Caco-2 (cell line): ENCODE measurements at regions not wholly inside any gene's neighbourhood (a gene's known extent, or its start where the extent isn't known, plus 50 kb on each side); places are given as distances from the start of the nearest gene placed in this dataset.

Source experiments
- BruUV-seq: library from RNA; stranded (reverse); fragments of 400-500 nt; replicated peaks from 2 replicates; lab custom pipeline; 2021; lab: Mats Ljungman, UMichigan
- CTCF ChIA-PET: fragments of 300-600 bp; sonication (Branson Sonifier 250); formaldehyde crosslinking; loops from one replicate; lab custom pipeline; 2022; ENCODE audit warnings: antibody characterized with exemption; lab: Charles Lee
- POLR2A ChIA-PET: fragments of 300-600 bp; sonication (Branson Sonifier 250); formaldehyde crosslinking; loops from one replicate; lab custom pipeline; 2022; ENCODE audit warnings: antibody characterized with exemption; lab: Charles Lee
- DNase-seq, 2 experiments: peaks; one replicate each; pipeline versions ENCODE4 v3.0.0 to v3.0.0-alpha.2; 2020 to 2022
- H3K27me3 ChIP-seq: replicated peaks from 2 replicates; pipeline ENCODE4 v1.6.0; 2011; ENCODE audit warnings: low read length; ENCODE audit not compliant: control insufficient read depth, insufficient read depth
- H3K36me3 ChIP-seq: 2 replicates; pipeline ENCODE4 v1.5.1; 2011; ENCODE audit warnings: low read length; ENCODE audit not compliant: control insufficient read depth, insufficient read depth
- H3K4me1 ChIP-seq: fragments of 250-450 bp; sonication (Bioruptor Pico); 2 replicates; pipeline ENCODE4 v1.5.1; 2020; ENCODE audit warnings: mild to moderate bottlenecking
- H3K4me3 ChIP-seq: 2 replicates; pipeline ENCODE4 v1.5.1; 2011; ENCODE audit warnings: low read depth, mild to moderate bottlenecking, control low read depth, low read length
- H3K9me3 ChIP-seq: fragments of 250-450 bp; sonication (Bioruptor Pico); 2 replicates; pipeline ENCODE4 v1.5.1; 2020; ENCODE audit warnings: mild to moderate bottlenecking, moderate library complexity
- H3K27ac Mint-ChIP-seq: one replicate; pipeline ENCODE4 v1.8.0; 2022; ENCODE audit warnings: mixed read lengths; ENCODE audit not compliant: unreplicated experiment
- H3K27me3 Mint-ChIP-seq: one replicate; pipeline ENCODE4 v1.8.0; 2022; ENCODE audit warnings: mixed read lengths; ENCODE audit not compliant: insufficient read depth, unreplicated experiment
- H3K36me3 Mint-ChIP-seq: one replicate; pipeline ENCODE4 v1.8.0; 2022; ENCODE audit warnings: mild to moderate bottlenecking, mixed read lengths; ENCODE audit not compliant: insufficient read depth, unreplicated experiment
- H3K4me1 Mint-ChIP-seq: one replicate; pipeline ENCODE4 v1.8.0; 2022; ENCODE audit warnings: low read depth, mixed read lengths; ENCODE audit not compliant: unreplicated experiment
- H3K4me3 Mint-ChIP-seq: one replicate; pipeline ENCODE4 v1.8.0; 2022; ENCODE audit warnings: mild to moderate bottlenecking, moderate library complexity, mixed read lengths; ENCODE audit not compliant: unreplicated experiment
- H3K9me3 Mint-ChIP-seq: one replicate; pipeline ENCODE4 v1.8.0; 2022; ENCODE audit warnings: mixed read lengths; ENCODE audit not compliant: unreplicated experiment
- intact Hi-C: fragments of 100-400 bp; cut with micrococcal nuclease; formaldehyde crosslinking; loops from one replicate; pipeline ENCODE4 v1.10.0; 2022; ENCODE audit not compliant: unreplicated experiment
- TF ChIP-seq, protein P1 (sequence below), 2 experiments: fragments of 200-600 bp in 1 of 2; IDR thresholded peaks; 1 replicate in 1 of 2; 2 replicates in 1 of 2; pipeline versions ENCODE4 v1.5.1 to v1.8.0; 2011 to 2022; ENCODE audit warnings: antibody characterized with exemption in 1 of 2, control low read depth in 1 of 2, inconsistent platforms in 1 of 2, low read depth in 1 of 2, low read length in 1 of 2, mild to moderate bottlenecking in 1 of 2, moderate library complexity in 1 of 2; ENCODE audit not compliant: insufficient read depth in 1 of 2, severe bottlenecking in 1 of 2, unreplicated experiment in 1 of 2

DNA sequence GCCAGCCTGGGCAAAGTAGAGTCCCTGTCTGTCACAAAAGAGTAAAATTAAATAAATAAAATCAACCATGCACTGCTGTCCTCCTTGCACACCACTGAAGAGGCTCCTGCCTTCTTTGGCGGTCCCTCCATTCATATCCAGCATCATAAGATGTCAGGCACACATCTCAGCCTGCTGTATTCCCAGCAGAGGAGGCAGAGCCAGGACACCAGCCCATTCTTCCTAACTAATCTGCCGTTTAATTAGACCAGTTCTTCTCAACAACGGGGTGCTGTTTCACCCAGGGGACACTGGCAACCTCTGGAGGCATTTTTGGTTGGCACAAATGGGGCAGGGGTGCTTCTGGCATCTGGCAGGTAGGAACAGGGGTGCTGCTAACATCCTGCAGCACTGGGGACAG lies 119.7 kb downstream of the ETS2 start:
- Mint-ChIP-seq H3K27ac (no peak overlapping the region), H3K9me3 (peaks cover 14% of the 10 kb centered on the region), H3K27me3 (no peaks in the 10 kb centered on the region), H3K4me1 (peaks cover 13% of the 10 kb centered on the region), H3K4me3 (no peak overlapping the region), H3K36me3 (no peaks in the 10 kb centered on the region)
- BruUV-seq, result no TSS peak
- Histone ChIP-seq H3K4me1 (peaks cover 18% of the 10 kb centered on the region), H3K9me3 (peaks cover 5% of the 10 kb centered on the region; the same call in 1 of the 2 replicates), H3K4me3 (no peak overlapping the region), H3K36me3 (no peaks in the 10 kb centered on the region), H3K27me3 (no peaks in the 10 kb centered on the region)
- no peak for DNase-seq
- intact Hi-C loops, result no loop called here
- POLR2A ChIA-PET, result no interaction called here
- CTCF ChIA-PET, result interaction anchor here (0.6 to 1.0 kb wide), 2 partner anchors 11 to 32 kb away, joined by 3 read pairs; no protein-coding TSS in a partner anchor
- TF ChIP-seq, protein P1, sequence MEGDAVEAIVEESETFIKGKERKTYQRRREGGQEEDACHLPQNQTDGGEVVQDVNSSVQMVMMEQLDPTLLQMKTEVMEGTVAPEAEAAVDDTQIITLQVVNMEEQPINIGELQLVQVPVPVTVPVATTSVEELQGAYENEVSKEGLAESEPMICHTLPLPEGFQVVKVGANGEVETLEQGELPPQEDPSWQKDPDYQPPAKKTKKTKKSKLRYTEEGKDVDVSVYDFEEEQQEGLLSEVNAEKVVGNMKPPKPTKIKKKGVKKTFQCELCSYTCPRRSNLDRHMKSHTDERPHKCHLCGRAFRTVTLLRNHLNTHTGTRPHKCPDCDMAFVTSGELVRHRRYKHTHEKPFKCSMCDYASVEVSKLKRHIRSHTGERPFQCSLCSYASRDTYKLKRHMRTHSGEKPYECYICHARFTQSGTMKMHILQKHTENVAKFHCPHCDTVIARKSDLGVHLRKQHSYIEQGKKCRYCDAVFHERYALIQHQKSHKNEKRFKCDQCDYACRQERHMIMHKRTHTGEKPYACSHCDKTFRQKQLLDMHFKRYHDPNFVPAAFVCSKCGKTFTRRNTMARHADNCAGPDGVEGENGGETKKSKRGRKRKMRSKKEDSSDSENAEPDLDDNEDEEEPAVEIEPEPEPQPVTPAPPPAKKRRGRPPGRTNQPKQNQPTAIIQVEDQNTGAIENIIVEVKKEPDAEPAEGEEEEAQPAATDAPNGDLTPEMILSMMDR (IDR thresholded peaks at IDR 0.05; ENCODE audit: insufficient read depth in 1 of 2, low read depth in 1 of 2, low read length in 1 of 2, severe bottlenecking in 1 of 2, unreplicated experiment in 1 of 2), result no peak

- no peak overlapping the region for H3K27ac Mint-ChIP-seq
- DNase-seq, result no peak
- peaks cover 5% of the 10 kb centered on the region; the same call in 1 of the 2 replicates for H3K9me3 ChIP-seq
- H3K36me3 ChIP-seq, result no peaks in the 10 kb centered on the region
- CTCF ChIA-PET, result interaction anchor here (0.6 kb wide), 1 partner anchor 11 kb away, joined by 3 read pairs; no protein-coding TSS in a partner anchor
- peaks cover 10% of the 10 kb centered on the region for H3K9me3 Mint-ChIP-seq
- no peaks in the 10 kb centered on the region for H3K27me3 ChIP-seq
- peaks cover 11% of the 10 kb centered on the region for H3K4me1 Mint-ChIP-seq
- TF ChIP-seq, protein P1 (IDR thresholded peaks at IDR 0.05; ENCODE audit: insufficient read depth in 1 of 2, low read depth in 1 of 2, low read length in 1 of 2, severe bottlenecking in 1 of 2, unreplicated experiment in 1 of 2), result no peak
- BruUV-seq, result no TSS peak
- no peaks in the 10 kb centered on the region for H3K36me3 Mint-ChIP-seq
- intact Hi-C loops, result no loop called here
- H3K27me3 Mint-ChIP-seq, result no peaks in the 10 kb centered on the region
- H3K4me1 ChIP-seq, result peaks cover 21% of the 10 kb centered on the region
- no peak overlapping the region for H3K4me3 Mint-ChIP-seq
- POLR2A ChIA-PET, result no interaction called here
- H3K4me3 ChIP-seq, result no peak overlapping the region
Observed at GRCh38 chr21:38924954-38925353, 119.2 kb downstream of the ETS2 start.

- ChIA-PET POLR2A (no interaction called here), CTCF (no interaction called here)
- H3K27me3 ChIP-seq, result no peaks in the 10 kb centered on the region
- no peak overlapping the region for H3K27ac Mint-ChIP-seq
- H3K4me3 ChIP-seq, result no peak overlapping the region
- H3K27me3 Mint-ChIP-seq, result no peaks in the 10 kb centered on the region
- H3K36me3 Mint-ChIP-seq, result no peaks in the 10 kb centered on the region
- TF ChIP-seq, protein P1 (IDR thresholded peaks at IDR 0.05; ENCODE audit: insufficient read depth in 1 of 2, low read depth in 1 of 2, low read length in 1 of 2, severe bottlenecking in 1 of 2, unreplicated experiment in 1 of 2), result no peak
- H3K4me1 Mint-ChIP-seq, result peaks cover 23% of the 10 kb centered on the region
- no peaks in the 10 kb centered on the region for H3K9me3 ChIP-seq
- BruUV-seq, result no TSS peak
- H3K9me3 Mint-ChIP-seq, result no peaks in the 10 kb centered on the region
- H3K4me3 Mint-ChIP-seq, result no peak overlapping the region
- no peak for DNase-seq
- H3K4me1 ChIP-seq, result peaks cover 36% of the 10 kb centered on the region
- no peaks in the 10 kb centered on the region for H3K36me3 ChIP-seq
- intact Hi-C loops, result no loop called here
Observed at GRCh38 chr21:38923429-38923828, 117.7 kb downstream of the ETS2 start.
